ENCODE measurements at regions not wholly inside any gene's neighbourhood (a gene's known extent, or its start where the extent isn't known, plus 50 kb on each side); places are given as distances from the start of the nearest gene placed in this dataset.

DNA sequence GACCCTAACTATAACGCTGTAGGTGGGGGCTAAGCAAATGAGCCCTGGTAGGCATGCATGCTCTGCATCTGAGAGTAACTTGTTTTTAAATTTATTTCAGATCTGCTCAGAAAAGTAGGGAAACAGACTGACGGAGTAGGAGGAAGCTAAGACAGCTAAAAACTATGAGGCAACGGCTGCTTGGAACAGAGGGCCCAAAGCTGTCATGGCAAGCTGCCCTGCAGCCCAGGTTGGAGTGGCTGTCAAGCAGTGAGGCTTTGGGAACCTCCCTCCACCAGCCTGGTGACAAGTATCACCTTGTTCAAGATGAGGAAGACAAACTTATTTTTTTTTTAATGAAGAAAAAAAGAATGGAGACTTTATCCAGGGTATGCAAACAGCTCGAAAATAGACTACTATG, 439.8 kb downstream of the NLGN4X start:
- TF ChIP-seq EGR1 (IDR thresholded peaks at IDR 0.05; ENCODE audit: low read depth in 2 of 2) (no peak), JUND (IDR thresholded peaks at IDR 0.05) (no peak), HNF4A (conservative IDR thresholded peaks at IDR 0.05) (no peak), RXRA (IDR thresholded peaks at IDR 0.05) (no peak), TAF1 (conservative IDR thresholded peaks at IDR 0.05) (no peak), FOXA2 (IDR thresholded peaks at IDR 0.05) (no peak)
- TF ChIP-seq, protein P1, sequence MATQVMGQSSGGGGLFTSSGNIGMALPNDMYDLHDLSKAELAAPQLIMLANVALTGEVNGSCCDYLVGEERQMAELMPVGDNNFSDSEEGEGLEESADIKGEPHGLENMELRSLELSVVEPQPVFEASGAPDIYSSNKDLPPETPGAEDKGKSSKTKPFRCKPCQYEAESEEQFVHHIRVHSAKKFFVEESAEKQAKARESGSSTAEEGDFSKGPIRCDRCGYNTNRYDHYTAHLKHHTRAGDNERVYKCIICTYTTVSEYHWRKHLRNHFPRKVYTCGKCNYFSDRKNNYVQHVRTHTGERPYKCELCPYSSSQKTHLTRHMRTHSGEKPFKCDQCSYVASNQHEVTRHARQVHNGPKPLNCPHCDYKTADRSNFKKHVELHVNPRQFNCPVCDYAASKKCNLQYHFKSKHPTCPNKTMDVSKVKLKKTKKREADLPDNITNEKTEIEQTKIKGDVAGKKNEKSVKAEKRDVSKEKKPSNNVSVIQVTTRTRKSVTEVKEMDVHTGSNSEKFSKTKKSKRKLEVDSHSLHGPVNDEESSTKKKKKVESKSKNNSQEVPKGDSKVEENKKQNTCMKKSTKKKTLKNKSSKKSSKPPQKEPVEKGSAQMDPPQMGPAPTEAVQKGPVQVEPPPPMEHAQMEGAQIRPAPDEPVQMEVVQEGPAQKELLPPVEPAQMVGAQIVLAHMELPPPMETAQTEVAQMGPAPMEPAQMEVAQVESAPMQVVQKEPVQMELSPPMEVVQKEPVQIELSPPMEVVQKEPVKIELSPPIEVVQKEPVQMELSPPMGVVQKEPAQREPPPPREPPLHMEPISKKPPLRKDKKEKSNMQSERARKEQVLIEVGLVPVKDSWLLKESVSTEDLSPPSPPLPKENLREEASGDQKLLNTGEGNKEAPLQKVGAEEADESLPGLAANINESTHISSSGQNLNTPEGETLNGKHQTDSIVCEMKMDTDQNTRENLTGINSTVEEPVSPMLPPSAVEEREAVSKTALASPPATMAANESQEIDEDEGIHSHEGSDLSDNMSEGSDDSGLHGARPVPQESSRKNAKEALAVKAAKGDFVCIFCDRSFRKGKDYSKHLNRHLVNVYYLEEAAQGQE (IDR thresholded peaks at IDR 0.05) = no peak
- TF ChIP-seq, protein P2, sequence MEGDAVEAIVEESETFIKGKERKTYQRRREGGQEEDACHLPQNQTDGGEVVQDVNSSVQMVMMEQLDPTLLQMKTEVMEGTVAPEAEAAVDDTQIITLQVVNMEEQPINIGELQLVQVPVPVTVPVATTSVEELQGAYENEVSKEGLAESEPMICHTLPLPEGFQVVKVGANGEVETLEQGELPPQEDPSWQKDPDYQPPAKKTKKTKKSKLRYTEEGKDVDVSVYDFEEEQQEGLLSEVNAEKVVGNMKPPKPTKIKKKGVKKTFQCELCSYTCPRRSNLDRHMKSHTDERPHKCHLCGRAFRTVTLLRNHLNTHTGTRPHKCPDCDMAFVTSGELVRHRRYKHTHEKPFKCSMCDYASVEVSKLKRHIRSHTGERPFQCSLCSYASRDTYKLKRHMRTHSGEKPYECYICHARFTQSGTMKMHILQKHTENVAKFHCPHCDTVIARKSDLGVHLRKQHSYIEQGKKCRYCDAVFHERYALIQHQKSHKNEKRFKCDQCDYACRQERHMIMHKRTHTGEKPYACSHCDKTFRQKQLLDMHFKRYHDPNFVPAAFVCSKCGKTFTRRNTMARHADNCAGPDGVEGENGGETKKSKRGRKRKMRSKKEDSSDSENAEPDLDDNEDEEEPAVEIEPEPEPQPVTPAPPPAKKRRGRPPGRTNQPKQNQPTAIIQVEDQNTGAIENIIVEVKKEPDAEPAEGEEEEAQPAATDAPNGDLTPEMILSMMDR (IDR thresholded peaks at IDR 0.05; ENCODE audit: low read depth, low read length, missing input control) = no peak
- DNase-seq (ENCODE audit: low spot score) = no peak
- WGBS = 55% methylated on average over 4 of the region's 4 CpGs
- H3K9me3 ChIP-seq (ENCODE audit: control insufficient read depth in 4 of 4, low read length in 3 of 4) = no peaks in the 10 kb centered on the region
- H3K27ac ChIP-seq (ENCODE audit: low read depth in 1 of 2, low read length in 2 of 2) = no peak overlapping the region
- no peaks in the 10 kb centered on the region for H3K36me3 ChIP-seq (ENCODE audit: control insufficient read depth in 4 of 4, insufficient read depth in 3 of 4, low read depth in 1 of 4, low read length in 3 of 4)
- no peaks in the 10 kb centered on the region for H3K4me1 ChIP-seq (ENCODE audit: control insufficient read depth in 4 of 4, insufficient read depth in 4 of 4, low read length in 3 of 4)
- H3K4me3 ChIP-seq (ENCODE audit: low read depth in 1 of 3, low read length in 3 of 3) = no peak overlapping the region
- H3K27me3 ChIP-seq (ENCODE audit: control insufficient read depth in 4 of 4, insufficient read depth in 4 of 4, low read length in 3 of 4) = peaks cover 0 to 1% (median 0%) of the 10 kb centered on the region in 4 donors
- no peak overlapping the region for H3K9ac ChIP-seq (ENCODE audit: low read depth in 1 of 2, low read length in 2 of 2)

DNA sequence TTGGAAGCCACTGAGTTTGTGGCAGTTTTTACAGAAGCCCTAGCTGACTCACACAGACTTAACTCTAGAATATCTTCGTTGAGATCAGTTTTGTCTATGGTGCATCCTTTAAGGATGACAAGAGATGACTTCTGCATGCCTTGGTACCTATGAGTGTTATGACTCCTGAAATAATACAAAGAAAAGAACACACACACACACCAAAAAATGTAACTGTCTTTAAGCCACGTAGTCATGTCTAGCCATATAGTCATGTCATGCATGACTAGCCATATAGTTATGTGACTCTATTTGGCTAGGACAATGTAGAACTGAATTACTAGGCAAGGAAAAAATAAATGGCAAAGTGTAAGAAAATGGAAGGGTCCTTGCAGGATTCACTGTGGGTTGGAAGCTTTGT, 447.8 kb downstream of the NLGN4X start:
- Histone ChIP-seq H3K4me3 (ENCODE audit: low read depth in 1 of 3, low read length in 3 of 3) (no peak overlapping the region), H3K9ac (ENCODE audit: low read depth in 1 of 2, low read length in 2 of 2) (no peak overlapping the region), H3K27me3 (ENCODE audit: control insufficient read depth in 4 of 4, insufficient read depth in 4 of 4, low read length in 3 of 4) (no peaks in the 10 kb centered on the region), H3K4me1 (ENCODE audit: control insufficient read depth in 4 of 4, insufficient read depth in 4 of 4, low read length in 3 of 4) (no peaks in the 10 kb centered on the region), H3K27ac (ENCODE audit: low read depth in 1 of 2, low read length in 2 of 2) (no peak overlapping the region), H3K9me3 (ENCODE audit: control insufficient read depth in 4 of 4, low read length in 3 of 4) (no peaks in the 10 kb centered on the region), H3K36me3 (ENCODE audit: control insufficient read depth in 4 of 4, insufficient read depth in 3 of 4, low read depth in 1 of 4, low read length in 3 of 4) (no peaks in the 10 kb centered on the region)
- TF ChIP-seq YY1 (IDR thresholded peaks at IDR 0.05) (no peak), FOXA1 (IDR thresholded peaks at IDR 0.05) (no peak), TAF1 (conservative IDR thresholded peaks at IDR 0.05) (no peak)
- TF ChIP-seq, protein P3, sequence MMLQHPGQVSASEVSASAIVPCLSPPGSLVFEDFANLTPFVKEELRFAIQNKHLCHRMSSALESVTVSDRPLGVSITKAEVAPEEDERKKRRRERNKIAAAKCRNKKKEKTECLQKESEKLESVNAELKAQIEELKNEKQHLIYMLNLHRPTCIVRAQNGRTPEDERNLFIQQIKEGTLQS (IDR thresholded peaks at IDR 0.05) = no peak
- no peak for DNase-seq (ENCODE audit: low spot score)
- 56% methylated on average over 2 of the region's 2 CpGs for WGBS

DNA sequence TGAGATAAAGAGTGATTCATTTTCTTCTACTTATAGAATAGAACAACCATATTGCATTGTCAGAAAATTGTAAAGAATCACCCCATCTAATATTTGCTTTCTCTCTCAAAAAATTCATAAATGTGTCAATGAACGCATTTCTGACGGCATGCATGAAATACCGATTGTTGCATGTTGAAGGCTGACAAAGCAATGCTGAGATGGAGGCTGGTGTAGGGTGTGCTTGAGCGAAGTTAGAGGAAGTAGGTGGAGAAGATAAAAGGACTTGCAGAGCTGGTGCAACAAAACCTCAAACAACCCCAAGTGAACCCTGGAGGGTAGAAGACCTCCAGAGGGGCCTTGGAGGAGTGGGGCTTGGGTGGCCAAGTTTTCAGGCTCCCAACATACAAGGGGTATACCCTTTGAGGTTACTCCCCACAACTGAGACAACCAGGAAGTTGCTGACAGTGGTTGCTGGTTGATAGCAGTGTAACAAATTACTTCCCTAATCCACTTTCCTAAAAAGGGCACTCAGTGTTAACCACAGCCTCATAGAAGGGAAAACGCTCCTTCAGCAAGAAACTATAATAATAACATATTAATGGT, 452.7 kb downstream of the NLGN4X start:
- H3K4me1 ChIP-seq (ENCODE audit: control insufficient read depth in 4 of 4, insufficient read depth in 4 of 4, low read length in 3 of 4) = no peaks in the 10 kb centered on the region
- no peaks in the 10 kb centered on the region for H3K9me3 ChIP-seq (ENCODE audit: control insufficient read depth in 4 of 4, low read length in 3 of 4)
- no peaks in the 10 kb centered on the region for H3K36me3 ChIP-seq (ENCODE audit: control insufficient read depth in 4 of 4, insufficient read depth in 3 of 4, low read depth in 1 of 4, low read length in 3 of 4)
- TF ChIP-seq, protein P1 (IDR thresholded peaks at IDR 0.05) = no peak
- TF ChIP-seq, protein P4, sequence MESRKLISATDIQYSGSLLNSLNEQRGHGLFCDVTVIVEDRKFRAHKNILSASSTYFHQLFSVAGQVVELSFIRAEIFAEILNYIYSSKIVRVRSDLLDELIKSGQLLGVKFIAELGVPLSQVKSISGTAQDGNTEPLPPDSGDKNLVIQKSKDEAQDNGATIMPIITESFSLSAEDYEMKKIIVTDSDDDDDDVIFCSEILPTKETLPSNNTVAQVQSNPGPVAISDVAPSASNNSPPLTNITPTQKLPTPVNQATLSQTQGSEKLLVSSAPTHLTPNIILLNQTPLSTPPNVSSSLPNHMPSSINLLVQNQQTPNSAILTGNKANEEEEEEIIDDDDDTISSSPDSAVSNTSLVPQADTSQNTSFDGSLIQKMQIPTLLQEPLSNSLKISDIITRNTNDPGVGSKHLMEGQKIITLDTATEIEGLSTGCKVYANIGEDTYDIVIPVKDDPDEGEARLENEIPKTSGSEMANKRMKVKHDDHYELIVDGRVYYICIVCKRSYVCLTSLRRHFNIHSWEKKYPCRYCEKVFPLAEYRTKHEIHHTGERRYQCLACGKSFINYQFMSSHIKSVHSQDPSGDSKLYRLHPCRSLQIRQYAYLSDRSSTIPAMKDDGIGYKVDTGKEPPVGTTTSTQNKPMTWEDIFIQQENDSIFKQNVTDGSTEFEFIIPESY (IDR thresholded peaks at IDR 0.05) = no peak
- TF ChIP-seq, protein P2 (IDR thresholded peaks at IDR 0.05; ENCODE audit: low read depth, low read length, missing input control) = no peak
- TF ChIP-seq HNF4A (conservative IDR thresholded peaks at IDR 0.05) = no peak
- TF ChIP-seq JUND (IDR thresholded peaks at IDR 0.05) = no peak
- no peaks in the 10 kb centered on the region for H3K27me3 ChIP-seq (ENCODE audit: control insufficient read depth in 4 of 4, insufficient read depth in 4 of 4, low read length in 3 of 4)
- H3K4me3 ChIP-seq (ENCODE audit: low read depth in 1 of 3, low read length in 3 of 3) = no peak overlapping the region
- no peak overlapping the region for H3K27ac ChIP-seq (ENCODE audit: low read depth in 1 of 2, low read length in 2 of 2)
- no peak for DNase-seq (ENCODE audit: low spot score)
- 62% methylated on average over 5 of the region's 5 CpGs for WGBS
- H3K9ac ChIP-seq (ENCODE audit: low read depth in 1 of 2, low read length in 2 of 2) = no peak overlapping the region

Data from liver (tissue), 8 donors.